GM06990 (cell line): ENCODE measurements at regions not wholly inside any gene's neighbourhood (a gene's known extent, or its start where the extent isn't known, plus 50 kb on each side); places are given as distances from the start of the nearest gene placed in this dataset.

Experiments
- DNase-seq: peaks from one replicate; pipeline ENCODE4 v3.0.0-alpha.2; 2011; ENCODE audit not compliant: insufficient read length; ENCODE audit errors: extremely low read depth
- H3K27me3 ChIP-seq: replicated peaks from 2 replicates; pipeline ENCODE4 v1.6.0; 2011; ENCODE audit warnings: low read length; ENCODE audit not compliant: control insufficient read depth, insufficient read depth
- H3K36me3 ChIP-seq: 2 replicates; pipeline ENCODE4 v1.5.1; 2011; ENCODE audit warnings: low read length; ENCODE audit not compliant: control insufficient read depth, insufficient read depth
- H3K4me3 ChIP-seq: replicated peaks from 2 replicates; pipeline ENCODE4 v1.5.1; 2011; ENCODE audit warnings: low read depth, mild to moderate bottlenecking, control low read depth, low read length
- CTCF ChIP-seq: IDR thresholded peaks from 2 replicates; pipeline ENCODE4 v1.5.1; 2011; ENCODE audit warnings: low read length, control low read depth, mild to moderate bottlenecking, inconsistent platforms; ENCODE audit not compliant: insufficient read depth, poor library complexity, severe bottlenecking

- Histone ChIP-seq H3K4me3 (no peak overlapping the region), H3K36me3 (no peaks in the 10 kb centered on the region), H3K27me3 (no peaks in the 10 kb centered on the region)
- DNase-seq: no peak
- TF ChIP-seq CTCF: no peak
These were observed 583.4 kb upstream of the PKDCC start for GRCh38 chr2:41464395-41464794.

- DNase-seq: no peak
These were observed 571.9 kb upstream of the PKDCC start for GRCh38 chr2:41475959-41476358.

GRCh38 chr2:41482659-41483058 is 565.2 kb upstream of the PKDCC start:
- no peak for DNase-seq
- Histone ChIP-seq H3K36me3 (no peaks in the 10 kb centered on the region), H3K4me3 (no peak overlapping the region), H3K27me3 (no peaks in the 10 kb centered on the region)
- no peak for TF ChIP-seq CTCF

More at GRCh38 chr2:41475959-41476358, 571.9 kb upstream of the PKDCC start:
- TF ChIP-seq CTCF: no peak
- Histone ChIP-seq H3K27me3 (no peaks in the 10 kb centered on the region), H3K4me3 (no peak overlapping the region), H3K36me3 (no peaks in the 10 kb centered on the region)

GRCh38 chr2:41483226-41483625 is 564.6 kb upstream of the PKDCC start:
- no peak for TF ChIP-seq CTCF
- Histone ChIP-seq H3K4me3 (no peak overlapping the region), H3K36me3 (no peaks in the 10 kb centered on the region), H3K27me3 (no peaks in the 10 kb centered on the region)
- no peak for DNase-seq

GRCh38 chr2:41483982-41484857 is 563.6 kb upstream of the PKDCC start:
- TF ChIP-seq CTCF: no peak
- H3K27me3 ChIP-seq: no peaks in the 10 kb centered on the region

More at GRCh38 chr2:41483982-41484857, 563.6 kb upstream of the PKDCC start:
- H3K36me3 ChIP-seq: no peaks in the 10 kb centered on the region
- no peak for DNase-seq
- no peak overlapping the region for H3K4me3 ChIP-seq
